ENCODE measurements at regions not wholly inside any gene's neighbourhood (a gene's known extent, or its start where the extent isn't known, plus 50 kb on each side); places are given as distances from the start of the nearest gene placed in this dataset.

GRCh38 chr4:92198711-92199110 lies 105.1 kb upstream of the GRID2 start:
- TF ChIP-seq POLR2AphosphoS5 (IDR thresholded peaks at IDR 0.05; ENCODE audit: low read depth, low read length) = no peak
- TF ChIP-seq MXI1 (IDR thresholded peaks at IDR 0.05; ENCODE audit: low read depth, low read length) = no peak
- TF ChIP-seq YY1 (IDR thresholded peaks at IDR 0.05; ENCODE audit: low read depth) = no peak
- TF ChIP-seq, protein P1, sequence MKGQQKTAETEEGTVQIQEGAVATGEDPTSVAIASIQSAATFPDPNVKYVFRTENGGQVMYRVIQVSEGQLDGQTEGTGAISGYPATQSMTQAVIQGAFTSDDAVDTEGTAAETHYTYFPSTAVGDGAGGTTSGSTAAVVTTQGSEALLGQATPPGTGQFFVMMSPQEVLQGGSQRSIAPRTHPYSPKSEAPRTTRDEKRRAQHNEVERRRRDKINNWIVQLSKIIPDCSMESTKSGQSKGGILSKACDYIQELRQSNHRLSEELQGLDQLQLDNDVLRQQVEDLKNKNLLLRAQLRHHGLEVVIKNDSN (IDR thresholded peaks at IDR 0.05; ENCODE audit: borderline replicate concordance, low read depth) = no peak
- TF ChIP-seq, protein P2, sequence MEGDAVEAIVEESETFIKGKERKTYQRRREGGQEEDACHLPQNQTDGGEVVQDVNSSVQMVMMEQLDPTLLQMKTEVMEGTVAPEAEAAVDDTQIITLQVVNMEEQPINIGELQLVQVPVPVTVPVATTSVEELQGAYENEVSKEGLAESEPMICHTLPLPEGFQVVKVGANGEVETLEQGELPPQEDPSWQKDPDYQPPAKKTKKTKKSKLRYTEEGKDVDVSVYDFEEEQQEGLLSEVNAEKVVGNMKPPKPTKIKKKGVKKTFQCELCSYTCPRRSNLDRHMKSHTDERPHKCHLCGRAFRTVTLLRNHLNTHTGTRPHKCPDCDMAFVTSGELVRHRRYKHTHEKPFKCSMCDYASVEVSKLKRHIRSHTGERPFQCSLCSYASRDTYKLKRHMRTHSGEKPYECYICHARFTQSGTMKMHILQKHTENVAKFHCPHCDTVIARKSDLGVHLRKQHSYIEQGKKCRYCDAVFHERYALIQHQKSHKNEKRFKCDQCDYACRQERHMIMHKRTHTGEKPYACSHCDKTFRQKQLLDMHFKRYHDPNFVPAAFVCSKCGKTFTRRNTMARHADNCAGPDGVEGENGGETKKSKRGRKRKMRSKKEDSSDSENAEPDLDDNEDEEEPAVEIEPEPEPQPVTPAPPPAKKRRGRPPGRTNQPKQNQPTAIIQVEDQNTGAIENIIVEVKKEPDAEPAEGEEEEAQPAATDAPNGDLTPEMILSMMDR (IDR thresholded peaks at IDR 0.05) = no peak
- TF ChIP-seq REST (IDR thresholded peaks at IDR 0.05; ENCODE audit: low read depth, low read length) = no peak
- peak; percentile 46; the same call in 1 of the 2 replicates for TF ChIP-seq FOSL2 (IDR thresholded peaks at IDR 0.05; ENCODE audit: borderline replicate concordance, low read depth)
- TF ChIP-seq, protein P3, sequence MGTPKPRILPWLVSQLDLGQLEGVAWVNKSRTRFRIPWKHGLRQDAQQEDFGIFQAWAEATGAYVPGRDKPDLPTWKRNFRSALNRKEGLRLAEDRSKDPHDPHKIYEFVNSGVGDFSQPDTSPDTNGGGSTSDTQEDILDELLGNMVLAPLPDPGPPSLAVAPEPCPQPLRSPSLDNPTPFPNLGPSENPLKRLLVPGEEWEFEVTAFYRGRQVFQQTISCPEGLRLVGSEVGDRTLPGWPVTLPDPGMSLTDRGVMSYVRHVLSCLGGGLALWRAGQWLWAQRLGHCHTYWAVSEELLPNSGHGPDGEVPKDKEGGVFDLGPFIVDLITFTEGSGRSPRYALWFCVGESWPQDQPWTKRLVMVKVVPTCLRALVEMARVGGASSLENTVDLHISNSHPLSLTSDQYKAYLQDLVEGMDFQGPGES (IDR thresholded peaks at IDR 0.05; ENCODE audit: low read depth, low read length) = no peak
- TF ChIP-seq RCOR1 (IDR thresholded peaks at IDR 0.05; ENCODE audit: low read length) = no peak
- TF ChIP-seq FOXJ3 (CRISPR knock-in tag; IDR thresholded peaks at IDR 0.05) = no peak

Measured in SK-N-SH (cell line).